ENCODE measurements at regions not wholly inside any gene's neighbourhood (a gene's known extent, or its start where the extent isn't known, plus 50 kb on each side); places are given as distances from the start of the nearest gene placed in this dataset.
A peak's percentile ranks its signal among the peaks of the same experiment; 100 is the strongest.
"Not testable (repeated sequence)": the region's sequence is repeated elsewhere in the genome, so short reads cannot be mapped to it uniquely, and the experiment has no call there.

DNA sequence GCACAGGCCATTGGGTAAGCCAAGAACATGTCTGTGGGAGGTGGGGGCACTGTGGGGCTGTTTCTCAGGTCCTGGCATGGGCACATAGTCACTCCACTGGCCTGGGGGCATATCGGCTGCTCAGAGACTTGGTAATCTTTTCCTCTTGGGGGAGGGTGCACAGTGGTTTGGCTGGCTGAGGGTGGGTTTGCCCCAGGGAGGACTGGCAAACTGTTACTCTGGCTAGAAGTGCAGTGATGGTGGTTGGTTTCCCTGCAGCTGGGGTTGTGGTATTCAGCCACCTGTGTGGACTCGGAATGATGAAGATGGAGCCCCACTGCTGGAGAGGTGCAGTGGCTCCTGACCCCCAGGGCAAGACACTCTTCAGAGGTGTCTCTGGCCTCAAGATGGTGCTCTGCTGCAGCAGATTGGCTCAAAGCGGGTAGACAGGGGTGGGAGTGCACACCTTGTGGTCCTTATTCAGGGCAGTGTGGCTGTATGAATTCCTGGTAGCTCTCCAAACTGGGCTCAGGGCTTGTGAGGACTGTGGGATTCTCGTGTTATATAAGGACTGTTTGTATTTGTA lies 74.1 kb upstream of the DDHD1 start:
- Mint-ChIP-seq H3K27me3 (no peaks in the 10 kb centered on the region), H3K4me1 (ENCODE audit: low read depth in 2 of 2) (peaks cover 0 to 5% of the 10 kb centered on the region in 2 donors), H3K36me3 (ENCODE audit: insufficient read depth) (no peaks in the 10 kb centered on the region), H3K4me3 (no peak overlapping the region), H3K9me3 (peaks cover 2 to 8% of the 10 kb centered on the region in 2 donors), H3K27ac (no peak overlapping the region)
- ATAC-seq (replicated peaks) (no peak), DNase-seq (no peak)

DNA sequence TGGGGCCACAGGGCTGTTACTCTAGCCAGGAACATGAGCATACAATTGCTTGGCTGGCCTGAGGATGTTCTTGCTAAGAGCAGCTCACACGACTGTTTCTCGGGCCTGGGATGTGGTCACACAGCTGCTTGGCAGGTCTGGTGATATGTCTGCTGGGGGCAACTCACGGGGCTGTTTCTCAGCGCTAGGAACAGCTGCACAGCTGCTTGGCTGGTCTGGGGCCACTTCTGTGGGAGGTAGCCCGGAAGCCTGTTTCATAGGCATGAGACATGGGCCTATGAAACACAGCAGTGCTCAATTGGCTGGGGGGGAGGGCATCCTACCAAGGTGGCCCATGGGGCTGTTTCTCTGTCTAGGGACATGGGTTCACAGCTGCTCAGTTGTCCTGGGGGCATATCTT lies 73.4 kb upstream of the DDHD1 start:
- no peaks in the 10 kb centered on the region for H3K36me3 Mint-ChIP-seq (ENCODE audit: insufficient read depth)
- no peaks in the 10 kb centered on the region for H3K27me3 Mint-ChIP-seq
- H3K4me3 Mint-ChIP-seq, result no peak overlapping the region
- H3K9me3 Mint-ChIP-seq, result peaks cover 2 to 8% of the 10 kb centered on the region in 2 donors
- H3K4me1 Mint-ChIP-seq (ENCODE audit: low read depth in 2 of 2), result peaks cover 0 to 5% of the 10 kb centered on the region in 2 donors
- H3K27ac Mint-ChIP-seq, result no peak overlapping the region
- ATAC-seq (replicated peaks) (no peak), DNase-seq (no peak)

DNA sequence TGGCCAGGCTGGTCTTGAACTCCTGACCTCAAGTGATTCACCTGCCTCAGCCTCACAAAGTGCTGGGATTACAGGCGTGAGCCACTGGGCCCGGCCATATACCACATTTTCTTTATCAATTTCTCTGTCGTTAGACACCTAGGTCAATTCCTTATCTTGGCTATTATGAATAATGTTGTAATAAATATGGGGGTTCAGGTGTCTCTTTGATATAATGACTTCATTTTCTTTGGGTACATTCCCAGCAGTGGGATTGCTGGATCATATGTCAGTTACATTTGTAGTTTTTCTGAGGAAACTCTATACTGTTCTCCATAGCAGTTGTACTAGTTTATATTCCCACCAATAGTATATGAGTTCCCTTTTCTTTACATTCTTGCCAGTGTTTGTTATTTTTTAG lies 67.8 kb upstream of the DDHD1 start:
- Mint-ChIP-seq H3K4me3 (no peak overlapping the region), H3K4me1 (ENCODE audit: low read depth in 2 of 2) (peaks cover 5 to 9% of the 10 kb centered on the region in 2 donors), H3K27ac (no peak overlapping the region), H3K27me3 (no peaks in the 10 kb centered on the region), H3K36me3 (ENCODE audit: insufficient read depth) (peaks cover 3% of the 10 kb centered on the region), H3K9me3 (peaks cover 2 to 3% of the 10 kb centered on the region in 2 donors)
- DNase-seq (no peak), ATAC-seq (replicated peaks) (no peak)

DNA sequence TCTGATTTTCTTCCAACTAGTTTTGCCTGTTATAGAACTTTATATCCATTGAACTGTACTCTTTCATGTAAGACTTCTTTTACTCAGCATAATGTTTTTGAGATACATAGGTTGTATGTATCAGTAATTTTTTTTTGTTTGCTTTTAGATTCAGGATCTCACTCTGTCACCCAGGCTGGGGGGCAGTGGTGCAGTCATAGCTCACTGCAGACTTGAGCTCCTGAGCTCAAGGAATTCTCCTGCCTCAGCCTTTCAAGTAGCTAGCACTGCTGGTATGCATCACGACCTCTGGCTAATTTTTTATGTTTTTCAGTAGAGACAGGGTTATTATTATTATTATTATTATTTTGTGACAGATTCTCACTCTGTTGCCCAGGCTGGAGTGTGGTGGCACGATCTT lies 65.0 kb upstream of the DDHD1 start:
- Mint-ChIP-seq H3K36me3 (ENCODE audit: insufficient read depth) (peaks cover 3% of the 10 kb centered on the region), H3K27me3 (no peaks in the 10 kb centered on the region), H3K4me1 (ENCODE audit: low read depth in 2 of 2) (peaks cover 5 to 9% of the 10 kb centered on the region in 2 donors), H3K4me3 (peak overlapping the region; percentile 84), H3K9me3 (no peaks in the 10 kb centered on the region), H3K27ac (peak overlapping the region; percentile 51 to 81)
- no peak for ATAC-seq (replicated peaks)
- no peak for DNase-seq

DNA sequence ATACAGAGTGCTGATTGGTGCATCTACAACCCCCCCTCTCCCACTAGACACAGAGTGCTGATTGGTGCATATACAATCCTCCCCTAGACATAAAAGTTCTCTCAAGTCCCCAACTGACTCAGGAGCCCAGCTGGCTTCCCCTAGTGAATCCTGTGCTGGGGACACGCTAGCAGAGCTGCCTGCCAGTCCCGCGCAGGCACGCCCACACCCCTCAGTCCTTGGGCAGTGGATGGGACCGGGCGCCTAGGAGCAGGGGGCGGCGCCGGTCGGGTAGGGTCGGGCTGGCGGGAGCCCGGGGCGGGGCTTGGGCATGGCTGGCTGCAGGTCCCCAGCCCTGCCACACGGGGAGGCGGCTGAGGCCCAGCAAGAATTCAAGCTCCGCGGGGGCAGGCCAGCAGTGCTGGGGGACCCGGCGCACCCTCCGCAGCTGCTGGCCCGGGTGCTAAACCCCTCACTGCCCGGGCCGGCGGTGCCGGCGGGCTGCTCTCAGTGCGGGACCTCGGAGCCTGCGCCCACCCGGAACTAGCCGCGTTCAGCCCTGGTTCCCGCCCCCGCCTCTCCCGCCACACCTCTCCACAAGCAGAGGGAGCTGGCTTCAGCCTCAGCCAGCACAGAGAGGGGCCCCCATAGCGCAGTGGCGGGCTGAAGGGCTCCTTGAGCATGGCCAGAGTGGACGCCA lies 64.3 kb upstream of the DDHD1 start:
- peaks cover 3% of the 10 kb centered on the region for H3K36me3 Mint-ChIP-seq (ENCODE audit: insufficient read depth)
- H3K9me3 Mint-ChIP-seq, result no peaks in the 10 kb centered on the region
- peak overlapping the region; percentile 51 to 81 for H3K27ac Mint-ChIP-seq
- DNase-seq, result peak; percentile 62 to 71 (median 62)
- H3K27me3 Mint-ChIP-seq, result no peaks in the 10 kb centered on the region
- H3K4me3 Mint-ChIP-seq, result peak overlapping the region; percentile 84
- ATAC-seq (replicated peaks), result peak; percentile 92
- H3K4me1 Mint-ChIP-seq (ENCODE audit: low read depth in 2 of 2), result peaks cover 5 to 9% of the 10 kb centered on the region in 2 donors

DNA sequence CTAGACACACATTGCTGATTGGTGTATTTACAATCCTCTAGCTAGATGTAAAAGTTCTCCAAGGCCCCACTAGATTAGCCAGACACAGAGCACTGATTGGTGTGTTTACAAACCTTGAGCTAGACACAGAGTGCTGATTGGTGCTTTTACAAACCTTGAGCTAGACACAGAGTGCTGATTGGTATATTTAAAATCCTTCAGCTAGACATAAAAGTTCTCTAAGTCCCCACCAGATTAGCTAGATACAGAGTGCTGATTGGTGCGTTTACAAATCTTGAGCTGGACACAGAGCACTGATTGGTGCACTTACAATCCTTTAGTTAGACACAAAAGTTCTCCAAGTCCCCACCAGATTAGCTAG lies 63.8 kb upstream of the DDHD1 start:
- not testable (repeated sequence) for H3K4me1 Mint-ChIP-seq (ENCODE audit: low read depth in 2 of 2); ATAC-seq (replicated peaks); H3K27me3 Mint-ChIP-seq; H3K36me3 Mint-ChIP-seq (ENCODE audit: insufficient read depth); H3K9me3 Mint-ChIP-seq; DNase-seq
- peak overlapping the region; percentile 84 for H3K4me3 Mint-ChIP-seq
- peak overlapping the region in 1 of 2 donors; percentile 51 for H3K27ac Mint-ChIP-seq

DNA sequence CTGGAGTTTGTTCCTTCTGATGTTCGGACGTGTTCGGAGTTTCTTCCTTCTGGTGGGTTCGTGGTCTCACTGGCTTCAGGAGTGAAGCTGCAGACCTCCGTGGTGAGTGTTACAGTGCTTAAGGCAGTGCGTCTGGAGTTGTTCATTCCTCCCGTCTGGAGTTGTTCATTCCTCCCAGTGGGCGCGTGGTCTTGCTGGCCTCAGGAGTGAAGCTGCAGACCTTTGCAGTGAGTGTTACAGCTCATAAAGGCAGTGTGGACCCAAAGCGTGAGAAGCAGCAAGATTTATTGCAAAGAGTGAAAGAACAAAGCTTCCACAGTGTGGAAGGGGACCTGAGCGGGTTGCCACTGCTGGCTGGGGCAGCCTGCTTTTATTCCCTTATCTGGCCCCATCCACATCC lies 63.4 kb upstream of the DDHD1 start:
- H3K27ac Mint-ChIP-seq; H3K9me3 Mint-ChIP-seq; H3K27me3 Mint-ChIP-seq; DNase-seq; H3K4me1 Mint-ChIP-seq (ENCODE audit: low read depth in 2 of 2); ATAC-seq (replicated peaks); H3K36me3 Mint-ChIP-seq (ENCODE audit: insufficient read depth); H3K4me3 Mint-ChIP-seq: not testable (repeated sequence)

DNA sequence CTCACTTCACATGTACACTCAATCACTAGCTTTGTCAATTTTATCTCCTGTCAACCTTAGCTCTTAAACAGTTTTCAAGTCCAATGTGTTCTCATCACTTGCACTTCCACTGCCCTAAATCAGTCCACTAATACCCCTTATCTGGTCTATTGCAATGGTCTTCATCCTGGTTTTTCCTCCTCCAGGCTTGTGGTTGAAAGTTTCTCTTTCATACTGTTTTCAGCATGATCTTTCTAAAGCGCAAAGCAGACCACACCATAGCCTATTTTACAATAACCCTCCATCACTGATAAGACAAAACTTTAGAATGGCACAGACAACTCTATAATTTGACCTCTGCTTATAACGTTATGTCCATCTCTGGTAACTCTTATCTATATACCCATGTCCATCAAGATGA lies 62.0 kb upstream of the DDHD1 start:
- peaks cover 5 to 9% of the 10 kb centered on the region in 2 donors for H3K4me1 Mint-ChIP-seq (ENCODE audit: low read depth in 2 of 2)
- H3K27ac Mint-ChIP-seq, result no peak overlapping the region
- ATAC-seq (replicated peaks) (no peak), DNase-seq (no peak)
- H3K27me3 Mint-ChIP-seq, result no peaks in the 10 kb centered on the region
- peaks cover 3% of the 10 kb centered on the region for H3K36me3 Mint-ChIP-seq (ENCODE audit: insufficient read depth)
- no peaks in the 10 kb centered on the region for H3K9me3 Mint-ChIP-seq
- H3K4me3 Mint-ChIP-seq, result no peak overlapping the region

DNA sequence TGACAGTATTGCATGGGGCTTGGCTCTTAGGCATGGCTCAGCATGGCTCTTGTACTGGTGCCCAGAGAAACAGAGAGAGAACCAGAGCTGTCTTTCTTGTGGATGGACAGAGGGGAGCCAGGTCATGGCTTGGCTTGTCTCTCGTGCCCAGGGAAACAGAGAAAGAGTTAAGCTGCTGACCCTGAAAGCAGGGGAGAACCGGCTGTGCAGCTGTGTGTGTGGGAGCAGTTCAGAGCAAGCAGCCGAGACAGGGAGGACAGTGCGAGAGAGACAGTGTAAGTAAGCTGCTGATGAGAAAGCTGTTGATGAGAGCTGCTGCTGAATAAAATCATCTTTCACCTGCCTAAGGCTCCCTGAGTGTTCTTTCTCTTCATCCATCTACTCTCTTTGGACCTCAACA lies 61.3 kb upstream of the DDHD1 start:
- ATAC-seq (replicated peaks) (no peak), DNase-seq (no peak)
- H3K27ac Mint-ChIP-seq, result no peak overlapping the region
- no peaks in the 10 kb centered on the region for H3K9me3 Mint-ChIP-seq
- H3K27me3 Mint-ChIP-seq, result no peaks in the 10 kb centered on the region
- H3K4me3 Mint-ChIP-seq, result no peak overlapping the region
- peaks cover 3% of the 10 kb centered on the region for H3K36me3 Mint-ChIP-seq (ENCODE audit: insufficient read depth)
- peaks cover 5 to 9% of the 10 kb centered on the region in 2 donors for H3K4me1 Mint-ChIP-seq (ENCODE audit: low read depth in 2 of 2)

DNA sequence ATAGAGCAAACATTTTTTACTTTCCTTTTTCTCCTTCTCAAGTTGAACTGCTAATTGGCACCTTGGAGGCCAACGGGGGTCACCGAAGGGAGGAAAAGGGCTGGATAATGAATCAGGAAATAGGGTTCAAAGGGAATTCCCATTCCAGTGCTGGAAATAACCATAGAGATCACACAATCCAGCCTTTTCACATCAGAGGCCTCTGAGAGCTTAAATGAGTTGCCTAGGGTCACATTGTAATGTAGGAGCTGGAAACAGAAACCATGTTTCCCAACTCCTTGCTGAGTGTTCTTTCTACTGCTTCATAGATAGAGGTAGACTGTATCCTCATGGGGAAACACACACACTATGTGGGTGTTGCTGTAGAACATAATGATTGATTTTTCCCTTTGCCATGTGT lies 60.6 kb upstream of the DDHD1 start:
- H3K27ac Mint-ChIP-seq, result no peak overlapping the region
- no peaks in the 10 kb centered on the region for H3K27me3 Mint-ChIP-seq
- DNase-seq, result no peak
- no peak for ATAC-seq (replicated peaks)
- H3K4me1 Mint-ChIP-seq (ENCODE audit: low read depth in 2 of 2), result peaks cover 5 to 9% of the 10 kb centered on the region in 2 donors
- peaks cover 3% of the 10 kb centered on the region for H3K36me3 Mint-ChIP-seq (ENCODE audit: insufficient read depth)
- H3K4me3 Mint-ChIP-seq, result no peak overlapping the region
- no peaks in the 10 kb centered on the region for H3K9me3 Mint-ChIP-seq

DNA sequence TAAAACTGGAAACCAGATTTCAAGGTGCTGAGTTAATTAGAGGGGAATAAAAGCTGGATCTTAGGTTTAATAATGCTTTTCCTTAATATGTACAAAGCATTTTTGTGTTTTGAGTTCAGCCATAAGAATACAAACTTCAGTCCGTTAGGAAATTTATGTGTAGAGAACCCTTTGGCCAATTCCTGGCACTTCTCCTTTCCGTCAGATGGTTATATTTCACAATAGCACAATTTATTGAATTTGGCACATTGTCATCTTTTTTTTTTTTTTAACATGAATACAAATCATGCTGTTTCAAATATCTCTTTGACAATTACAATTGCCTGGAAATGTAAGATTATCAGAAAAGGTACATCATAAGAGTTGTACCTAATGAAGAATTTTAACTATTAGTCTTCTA lies 56.2 kb upstream of the DDHD1 start:
- H3K27me3 Mint-ChIP-seq, result no peaks in the 10 kb centered on the region
- no peak overlapping the region for H3K27ac Mint-ChIP-seq
- DNase-seq (no peak), ATAC-seq (replicated peaks) (no peak)
- peaks cover 0 to 2% of the 10 kb centered on the region in 2 donors for H3K9me3 Mint-ChIP-seq
- no peaks in the 10 kb centered on the region for H3K36me3 Mint-ChIP-seq (ENCODE audit: insufficient read depth)
- no peaks in the 10 kb centered on the region for H3K4me1 Mint-ChIP-seq (ENCODE audit: low read depth in 2 of 2)
- H3K4me3 Mint-ChIP-seq, result no peak overlapping the region

Data from effector memory CD8-positive, alpha-beta T cell (primary cell).